GM19395 (cell line): ENCODE measurements at regions not wholly inside any gene's neighbourhood (a gene's known extent, or its start where the extent isn't known, plus 50 kb on each side); places are given as distances from the start of the nearest gene placed in this dataset.
"Not testable (repeated sequence)": the region's sequence is repeated elsewhere in the genome, so short reads cannot be mapped to it uniquely, and the experiment has no call there.

Source experiments
- ATAC-seq: cut with Tn5 transposase; IDR thresholded peaks from one replicate; pipeline ENCODE4 v1.9.1; 2021; ENCODE audit warnings: mild to moderate bottlenecking, moderate library complexity; ENCODE audit not compliant: unreplicated experiment

- no peak for ATAC-seq
These were observed 382.5 kb upstream of the ADGRL3 start for GRCh38 chr4:60817609-60818008.

- ATAC-seq: no peak
These were observed 377.1 kb upstream of the ADGRL3 start for GRCh38 chr4:60822986-60823385.

- ATAC-seq: no peak
These were observed 360.1 kb upstream of the ADGRL3 start for GRCh38 chr4:60840020-60840419.

- no peak for ATAC-seq
These were observed 353.4 kb upstream of the ADGRL3 start for GRCh38 chr4:60846678-60847077.

GRCh38 chr4:60847614-60848013 is 352.5 kb upstream of the ADGRL3 start:
- no peak for ATAC-seq

- no peak for ATAC-seq
These were observed 342.9 kb upstream of the ADGRL3 start for GRCh38 chr4:60857130-60857753.

GRCh38 chr4:60863442-60863841 is 336.7 kb upstream of the ADGRL3 start:
- ATAC-seq: no peak

- ATAC-seq: no peak
These were observed 334.9 kb upstream of the ADGRL3 start for GRCh38 chr4:60865273-60865672.

- no peak for ATAC-seq
These were observed 331.7 kb upstream of the ADGRL3 start for GRCh38 chr4:60868232-60868960.

- no peak for ATAC-seq
These were observed 320.9 kb upstream of the ADGRL3 start for GRCh38 chr4:60879135-60879701.

GRCh38 chr4:60884587-60884986 is 315.5 kb upstream of the ADGRL3 start:
- no peak for ATAC-seq

GRCh38 chr4:60885011-60885410 is 315.1 kb upstream of the ADGRL3 start:
- no peak for ATAC-seq

- ATAC-seq: no peak
These were observed 309.4 kb upstream of the ADGRL3 start for GRCh38 chr4:60890743-60891142.

GRCh38 chr4:60891947-60892346 is 308.2 kb upstream of the ADGRL3 start:
- ATAC-seq: no peak

- no peak for ATAC-seq
These were observed 302.7 kb upstream of the ADGRL3 start for GRCh38 chr4:60897415-60897814.

- ATAC-seq: no peak
These were observed 295.0 kb upstream of the ADGRL3 start for GRCh38 chr4:60905162-60905561.

GRCh38 chr4:60911127-60911526 is 289.0 kb upstream of the ADGRL3 start:
- ATAC-seq: no peak

- no peak for ATAC-seq
These were observed 287.1 kb upstream of the ADGRL3 start for GRCh38 chr4:60913002-60913401.

GRCh38 chr4:60913671-60914070 is 286.5 kb upstream of the ADGRL3 start:
- no peak for ATAC-seq

- ATAC-seq: not testable (repeated sequence)
These were observed 278.4 kb upstream of the ADGRL3 start for GRCh38 chr4:60921735-60922134.

- ATAC-seq: no peak
These were observed 277.1 kb upstream of the ADGRL3 start for GRCh38 chr4:60923075-60923474.

- no peak for ATAC-seq
These were observed 273.5 kb upstream of the ADGRL3 start for GRCh38 chr4:60926624-60927023.
